Activated T-cell treated with anti-CD3 and anti-CD28 coated beads, Interleukin-2, amount 50 U/mL, for 48 hours (primary cell): ENCODE measurements at regions not wholly inside any gene's neighbourhood (a gene's known extent, or its start where the extent isn't known, plus 50 kb on each side); places are given as distances from the start of the nearest gene placed in this dataset.
A peak's percentile ranks its signal among the peaks of the same experiment; 100 is the strongest.
"Not testable (repeated sequence)": the region's sequence is repeated elsewhere in the genome, so short reads cannot be mapped to it uniquely, and the experiment has no call there.

Experiments
- DNase-seq, 2 experiments: peaks; one replicate each; pipeline ENCODE4 v3.0.0-alpha.2; 2020

- no peak for DNase-seq
These were observed 174.7 kb downstream of the MAP2K4 start for GRCh38 chr17:12195418-12195817.

- no peak for DNase-seq
These were observed 180.7 kb downstream of the MAP2K4 start for GRCh38 chr17:12201294-12201880.

- no peak for DNase-seq
These were observed 189.0 kb downstream of the MAP2K4 start for GRCh38 chr17:12209632-12210191.

GRCh38 chr17:12220714-12221439, 200.2 kb downstream of the MAP2K4 start:
- DNase-seq, result not testable (repeated sequence)

- DNase-seq, result no peak
These were observed 201.7 kb downstream of the MAP2K4 start for GRCh38 chr17:12222392-12222791.

- no peak for DNase-seq
These were observed 206.9 kb downstream of the MAP2K4 start for GRCh38 chr17:12227547-12227946.

GRCh38 chr17:12229335-12229734, 208.7 kb downstream of the MAP2K4 start:
- DNase-seq, result no peak

- DNase-seq, result no peak
These were observed 210.0 kb downstream of the MAP2K4 start for GRCh38 chr17:12230481-12231354.

- no peak for DNase-seq
These were observed 210.6 kb downstream of the MAP2K4 start for GRCh38 chr17:12231355-12231682.

- DNase-seq, result not testable (repeated sequence)
These were observed 218.3 kb downstream of the MAP2K4 start for GRCh38 chr17:12239021-12239420.

GRCh38 chr17:12242345-12242954, 221.8 kb downstream of the MAP2K4 start:
- DNase-seq, result no peak

- DNase-seq, result no peak
These were observed 227.1 kb downstream of the MAP2K4 start for GRCh38 chr17:12247761-12248160.

- no peak for DNase-seq
These were observed 230.3 kb downstream of the MAP2K4 start for GRCh38 chr17:12250973-12251372.

- no peak for DNase-seq
These were observed 231.8 kb downstream of the MAP2K4 start for GRCh38 chr17:12252462-12252861.

GRCh38 chr17:12254460-12254859, 233.8 kb downstream of the MAP2K4 start:
- DNase-seq, result no peak

- peak in 1 of 2 experiments; percentile 17 for DNase-seq
These were observed 235.8 kb downstream of the MAP2K4 start for GRCh38 chr17:12256380-12256995.

- no peak for DNase-seq
These were observed 236.5 kb downstream of the MAP2K4 start for GRCh38 chr17:12257176-12257575.

- no peak for DNase-seq
These were observed 240.7 kb downstream of the MAP2K4 start for GRCh38 chr17:12261354-12261753.

GRCh38 chr17:12269751-12270150, 249.1 kb downstream of the MAP2K4 start:
- no peak for DNase-seq

GRCh38 chr17:12277827-12278226, 257.1 kb downstream of the MAP2K4 start:
- DNase-seq, result no peak

GRCh38 chr17:12282056-12282455, 261.4 kb downstream of the MAP2K4 start:
- no peak for DNase-seq

- DNase-seq, result no peak
These were observed 267.3 kb downstream of the MAP2K4 start for GRCh38 chr17:12287953-12288352.

- DNase-seq, result no peak
These were observed 269.5 kb downstream of the MAP2K4 start for GRCh38 chr17:12290207-12290606.
